ENCODE measurements at regions not wholly inside any gene's neighbourhood (a gene's known extent, or its start where the extent isn't known, plus 50 kb on each side); places are given as distances from the start of the nearest gene placed in this dataset.

GRCh38 chr1:38120552-38121230, 74.1 kb upstream of the POU3F1 start:
- Histone ChIP-seq H3K9ac (ENCODE audit: low read length) (no peak overlapping the region), H3K4me1 (ENCODE audit: control insufficient read depth, low read depth, low read length) (no peaks in the 10 kb centered on the region), H2BK5ac (ENCODE audit: low read length) (no peak overlapping the region), H3K56ac (ENCODE audit: low read length) (no peak overlapping the region), H2BK15ac (replicated peaks; ENCODE audit: low read depth) (no peak overlapping the region), H3K18ac (ENCODE audit: low read length) (no peak overlapping the region), H3K36me3 (ENCODE audit: control insufficient read depth, insufficient read depth, low read length) (no peaks in the 10 kb centered on the region), H3K4ac (ENCODE audit: low read depth, low read length) (no peak overlapping the region), H2AK5ac (ENCODE audit: low read length) (no peak overlapping the region), H3K27me3 (ENCODE audit: insufficient read depth, low read length, poor library complexity) (no peaks in the 10 kb centered on the region), H2BK120ac (ENCODE audit: low read depth, low read length) (no peak overlapping the region), H4K5ac (ENCODE audit: low read length) (no peak overlapping the region), H3K4me2 (ENCODE audit: low read length) (no peak overlapping the region), H3K79me1 (ENCODE audit: low read length) (no peaks in the 10 kb centered on the region), H3K23ac (ENCODE audit: low read length) (no peak overlapping the region), H3K79me2 (ENCODE audit: control insufficient read depth, insufficient read depth, low read length) (no peaks in the 10 kb centered on the region), H3K4me3 (ENCODE audit: low read length) (no peak overlapping the region), H4K8ac (ENCODE audit: low read depth, low read length) (no peak overlapping the region), H3K27ac (ENCODE audit: low read depth, low read length) (no peak overlapping the region)
- no CpG with 5 or more reads among the region's 5 CpGs for WGBS (ENCODE audit: extremely low coverage, insufficient coverage, low lambda C conversion rate)
- no peak for DNase-seq

DNA sequence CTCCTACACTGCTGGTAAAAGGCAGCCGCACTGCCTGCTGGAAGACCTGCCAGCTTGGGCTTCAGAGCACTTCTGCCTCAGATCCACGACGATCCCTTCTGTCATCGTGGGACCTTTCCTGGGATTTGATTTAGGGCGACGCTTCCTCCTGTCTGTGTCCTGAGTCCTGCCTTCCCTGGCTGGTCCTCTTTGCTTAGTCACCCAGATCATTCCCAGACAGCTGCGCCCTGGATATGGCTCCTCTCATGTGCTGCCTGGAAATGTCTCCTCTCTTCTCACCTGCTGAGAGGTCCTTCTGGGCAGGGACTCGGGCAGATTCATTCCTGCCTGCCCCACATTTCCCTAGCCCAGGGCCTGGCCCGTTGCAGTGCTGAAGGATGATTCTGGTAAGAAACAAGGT, 72.4 kb upstream of the POU3F1 start:
- Histone ChIP-seq H2BK5ac (ENCODE audit: low read length) (no peak overlapping the region), H3K56ac (ENCODE audit: low read length) (no peak overlapping the region), H4K5ac (ENCODE audit: low read length) (no peak overlapping the region), H3K27me3 (ENCODE audit: insufficient read depth, low read length, poor library complexity) (no peaks in the 10 kb centered on the region), H3K4me1 (ENCODE audit: control insufficient read depth, low read depth, low read length) (no peaks in the 10 kb centered on the region), H3K79me2 (ENCODE audit: control insufficient read depth, insufficient read depth, low read length) (no peaks in the 10 kb centered on the region), H3K4me3 (ENCODE audit: low read length) (no peak overlapping the region), H2BK120ac (ENCODE audit: low read depth, low read length) (no peak overlapping the region), H3K9ac (ENCODE audit: low read length) (no peak overlapping the region), H3K4me2 (ENCODE audit: low read length) (no peak overlapping the region), H3K79me1 (ENCODE audit: low read length) (no peaks in the 10 kb centered on the region), H2AK5ac (ENCODE audit: low read length) (no peak overlapping the region), H3K23ac (ENCODE audit: low read length) (no peak overlapping the region), H4K8ac (ENCODE audit: low read depth, low read length) (no peak overlapping the region), H3K27ac (ENCODE audit: low read depth, low read length) (no peak overlapping the region), H3K36me3 (ENCODE audit: control insufficient read depth, insufficient read depth, low read length) (no peaks in the 10 kb centered on the region), H2BK15ac (replicated peaks; ENCODE audit: low read depth) (no peak overlapping the region), H3K18ac (ENCODE audit: low read length) (no peak overlapping the region), H3K4ac (ENCODE audit: low read depth, low read length) (no peak overlapping the region)
- no peak for DNase-seq
- no CpG with 5 or more reads among the region's 9 CpGs for WGBS (ENCODE audit: extremely low coverage, insufficient coverage, low lambda C conversion rate)

DNA sequence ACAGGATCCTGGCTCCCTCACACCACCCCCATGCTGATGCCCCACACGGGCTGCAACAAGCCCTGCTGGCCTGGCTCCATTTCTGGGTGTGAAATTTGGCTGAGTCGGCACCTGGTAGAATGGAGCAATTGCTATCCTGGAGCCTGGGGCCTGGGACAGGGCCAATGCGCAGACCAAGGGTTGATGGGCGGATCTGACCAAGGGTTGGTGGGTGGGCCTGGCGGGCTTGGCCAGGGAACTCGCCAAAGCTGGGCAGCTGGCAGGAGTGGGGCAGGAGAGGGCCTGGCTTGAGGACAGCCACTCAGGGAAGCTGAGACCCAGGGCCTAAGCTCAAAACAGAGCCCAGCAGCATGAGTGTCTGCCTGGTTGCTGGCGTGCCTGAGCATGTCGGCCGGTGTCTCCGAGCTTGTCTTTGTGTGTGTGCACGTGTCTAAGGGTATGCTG, 70.9 kb upstream of the POU3F1 start:
- no peak overlapping the region for H4K8ac ChIP-seq (ENCODE audit: low read depth, low read length)
- no peaks in the 10 kb centered on the region for H3K79me1 ChIP-seq (ENCODE audit: low read length)
- no peak overlapping the region for H3K56ac ChIP-seq (ENCODE audit: low read length)
- no peaks in the 10 kb centered on the region for H3K79me2 ChIP-seq (ENCODE audit: control insufficient read depth, insufficient read depth, low read length)
- no peak overlapping the region for H3K27ac ChIP-seq (ENCODE audit: low read depth, low read length)
- no peak for DNase-seq
- no peak overlapping the region for H2BK120ac ChIP-seq (ENCODE audit: low read depth, low read length)
- no peaks in the 10 kb centered on the region for H3K27me3 ChIP-seq (ENCODE audit: insufficient read depth, low read length, poor library complexity)
- no peaks in the 10 kb centered on the region for H3K4me1 ChIP-seq (ENCODE audit: control insufficient read depth, low read depth, low read length)
- H3K4me2 ChIP-seq (ENCODE audit: low read length): no peak overlapping the region
- no peak overlapping the region for H2AK5ac ChIP-seq (ENCODE audit: low read length)
- no peak overlapping the region for H3K23ac ChIP-seq (ENCODE audit: low read length)
- no peak overlapping the region for H4K5ac ChIP-seq (ENCODE audit: low read length)
- no peak overlapping the region for H3K4me3 ChIP-seq (ENCODE audit: low read length)
- H3K9ac ChIP-seq (ENCODE audit: low read length): no peak overlapping the region
- no peak overlapping the region for H3K4ac ChIP-seq (ENCODE audit: low read depth, low read length)
- H3K36me3 ChIP-seq (ENCODE audit: control insufficient read depth, insufficient read depth, low read length): no peaks in the 10 kb centered on the region
- no peak overlapping the region for H2BK5ac ChIP-seq (ENCODE audit: low read length)
- WGBS (ENCODE audit: extremely low coverage, insufficient coverage, low lambda C conversion rate): no CpG with 5 or more reads among the region's 11 CpGs
- H2BK15ac ChIP-seq (replicated peaks; ENCODE audit: low read depth): no peak overlapping the region
- no peak overlapping the region for H3K18ac ChIP-seq (ENCODE audit: low read length)

DNA sequence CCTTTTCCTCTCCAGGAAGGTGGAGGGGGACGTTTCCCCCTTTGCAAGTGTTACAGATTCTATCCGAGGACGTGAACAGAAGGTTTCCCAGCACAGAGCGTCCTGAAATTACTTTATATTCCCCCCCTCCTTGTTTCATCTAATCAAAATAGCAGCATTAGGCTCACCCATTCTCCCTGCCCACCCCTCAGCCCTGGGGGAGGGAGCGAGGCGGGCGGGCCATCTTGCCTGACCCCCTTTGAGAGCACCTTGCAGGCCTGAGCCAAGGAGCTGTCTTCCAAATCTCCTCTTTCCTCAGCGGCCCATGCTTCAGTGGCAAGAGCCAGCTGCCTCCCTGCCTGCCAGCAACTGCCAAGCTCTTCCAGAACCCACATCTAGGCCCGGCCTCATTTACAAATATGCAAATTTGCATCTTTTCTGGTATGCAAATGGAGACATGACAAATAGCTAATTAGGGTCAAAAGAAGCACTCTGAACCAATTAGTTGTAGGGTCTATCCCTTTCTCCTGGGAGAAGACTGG, 69.1 kb upstream of the POU3F1 start:
- Histone ChIP-seq H3K56ac (ENCODE audit: low read length) (no peak overlapping the region), H4K5ac (ENCODE audit: low read length) (no peak overlapping the region), H3K27me3 (ENCODE audit: insufficient read depth, low read length, poor library complexity) (no peaks in the 10 kb centered on the region), H3K4me3 (ENCODE audit: low read length) (no peak overlapping the region), H3K4me2 (ENCODE audit: low read length) (no peak overlapping the region), H3K18ac (ENCODE audit: low read length) (no peak overlapping the region), H3K4me1 (ENCODE audit: control insufficient read depth, low read depth, low read length) (no peaks in the 10 kb centered on the region), H2BK5ac (ENCODE audit: low read length) (no peak overlapping the region), H3K36me3 (ENCODE audit: control insufficient read depth, insufficient read depth, low read length) (no peaks in the 10 kb centered on the region), H2BK120ac (ENCODE audit: low read depth, low read length) (no peak overlapping the region), H2BK15ac (replicated peaks; ENCODE audit: low read depth) (no peak overlapping the region), H3K79me1 (ENCODE audit: low read length) (no peaks in the 10 kb centered on the region), H3K4ac (ENCODE audit: low read depth, low read length) (no peak overlapping the region), H4K8ac (ENCODE audit: low read depth, low read length) (no peak overlapping the region), H2AK5ac (ENCODE audit: low read length) (no peak overlapping the region), H3K9ac (ENCODE audit: low read length) (no peak overlapping the region), H3K79me2 (ENCODE audit: control insufficient read depth, insufficient read depth, low read length) (no peaks in the 10 kb centered on the region), H3K27ac (ENCODE audit: low read depth, low read length) (no peak overlapping the region), H3K23ac (ENCODE audit: low read length) (no peak overlapping the region)
- WGBS (ENCODE audit: extremely low coverage, insufficient coverage, low lambda C conversion rate): no CpG with 5 or more reads among the region's 9 CpGs
- no peak for DNase-seq

DNA sequence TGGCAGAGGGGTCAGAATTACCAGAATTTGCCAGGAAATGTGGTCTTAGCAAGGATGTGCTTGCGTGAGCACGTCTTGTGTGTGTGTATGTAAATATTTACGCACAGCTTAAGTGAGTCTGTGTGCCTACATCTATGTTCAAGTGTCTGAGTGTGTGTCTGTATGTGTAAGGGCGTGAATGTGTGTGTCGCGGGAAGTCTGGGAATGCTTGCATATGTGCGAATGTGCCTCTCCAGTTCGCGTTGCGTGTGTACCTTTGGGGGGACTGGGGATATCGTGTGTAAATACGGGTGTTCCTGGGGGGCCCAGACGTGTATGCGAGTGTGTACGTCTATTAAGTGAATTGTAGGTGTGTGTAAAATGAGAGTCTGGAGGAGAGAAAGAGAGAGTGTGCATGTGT, 68.6 kb upstream of the POU3F1 start:
- Histone ChIP-seq H4K5ac (ENCODE audit: low read length) (no peak overlapping the region), H3K4me1 (ENCODE audit: control insufficient read depth, low read depth, low read length) (no peaks in the 10 kb centered on the region), H4K8ac (ENCODE audit: low read depth, low read length) (no peak overlapping the region), H3K79me2 (ENCODE audit: control insufficient read depth, insufficient read depth, low read length) (no peaks in the 10 kb centered on the region), H3K4ac (ENCODE audit: low read depth, low read length) (no peak overlapping the region), H3K4me2 (ENCODE audit: low read length) (no peak overlapping the region), H2BK120ac (ENCODE audit: low read depth, low read length) (no peak overlapping the region), H3K27ac (ENCODE audit: low read depth, low read length) (no peak overlapping the region), H3K23ac (ENCODE audit: low read length) (no peak overlapping the region), H2AK5ac (ENCODE audit: low read length) (no peak overlapping the region), H3K4me3 (ENCODE audit: low read length) (no peak overlapping the region), H2BK15ac (replicated peaks; ENCODE audit: low read depth) (no peak overlapping the region), H3K18ac (ENCODE audit: low read length) (no peak overlapping the region), H3K36me3 (ENCODE audit: control insufficient read depth, insufficient read depth, low read length) (no peaks in the 10 kb centered on the region), H3K56ac (ENCODE audit: low read length) (no peak overlapping the region), H2BK5ac (ENCODE audit: low read length) (no peak overlapping the region), H3K9ac (ENCODE audit: low read length) (no peak overlapping the region), H3K27me3 (ENCODE audit: insufficient read depth, low read length, poor library complexity) (no peaks in the 10 kb centered on the region), H3K79me1 (ENCODE audit: low read length) (no peaks in the 10 kb centered on the region)
- WGBS (ENCODE audit: extremely low coverage, insufficient coverage, low lambda C conversion rate): no CpG with 5 or more reads among the region's 15 CpGs
- DNase-seq: no peak
